ENCODE measurements at regions not wholly inside any gene's neighbourhood (a gene's known extent, or its start where the extent isn't known, plus 50 kb on each side); places are given as distances from the start of the nearest gene placed in this dataset.

- H3K9ac ChIP-seq (ENCODE audit: insufficient read depth, low read length) = no peak overlapping the region
- no peaks in the 10 kb centered on the region for H3K79me2 ChIP-seq (ENCODE audit: control insufficient read depth, insufficient read depth, low read length)
- H3K4me2 ChIP-seq (ENCODE audit: extremely low read depth, insufficient read depth, low read length) = no peak overlapping the region
- H3K27me3 ChIP-seq (ENCODE audit: control insufficient read depth, insufficient read depth, low read length) = no peaks in the 10 kb centered on the region
- no peak overlapping the region for H2AFZ ChIP-seq (ENCODE audit: low read length)
- H3K4me1 ChIP-seq (ENCODE audit: control insufficient read depth, extremely low read depth, insufficient read depth, low read length) = no peaks in the 10 kb centered on the region
- no peaks in the 10 kb centered on the region for H4K20me1 ChIP-seq (ENCODE audit: control insufficient read depth, extremely low read depth, insufficient read depth, low read length)
- no peak overlapping the region for H3K27ac ChIP-seq (ENCODE audit: insufficient read depth, low read length)
- TF ChIP-seq, protein P1, sequence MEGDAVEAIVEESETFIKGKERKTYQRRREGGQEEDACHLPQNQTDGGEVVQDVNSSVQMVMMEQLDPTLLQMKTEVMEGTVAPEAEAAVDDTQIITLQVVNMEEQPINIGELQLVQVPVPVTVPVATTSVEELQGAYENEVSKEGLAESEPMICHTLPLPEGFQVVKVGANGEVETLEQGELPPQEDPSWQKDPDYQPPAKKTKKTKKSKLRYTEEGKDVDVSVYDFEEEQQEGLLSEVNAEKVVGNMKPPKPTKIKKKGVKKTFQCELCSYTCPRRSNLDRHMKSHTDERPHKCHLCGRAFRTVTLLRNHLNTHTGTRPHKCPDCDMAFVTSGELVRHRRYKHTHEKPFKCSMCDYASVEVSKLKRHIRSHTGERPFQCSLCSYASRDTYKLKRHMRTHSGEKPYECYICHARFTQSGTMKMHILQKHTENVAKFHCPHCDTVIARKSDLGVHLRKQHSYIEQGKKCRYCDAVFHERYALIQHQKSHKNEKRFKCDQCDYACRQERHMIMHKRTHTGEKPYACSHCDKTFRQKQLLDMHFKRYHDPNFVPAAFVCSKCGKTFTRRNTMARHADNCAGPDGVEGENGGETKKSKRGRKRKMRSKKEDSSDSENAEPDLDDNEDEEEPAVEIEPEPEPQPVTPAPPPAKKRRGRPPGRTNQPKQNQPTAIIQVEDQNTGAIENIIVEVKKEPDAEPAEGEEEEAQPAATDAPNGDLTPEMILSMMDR (conservative IDR thresholded peaks at IDR 0.05 in 1 of 2, IDR thresholded peaks at IDR 0.05 in 1 of 2; ENCODE audit: low read depth in 1 of 2, low read length in 2 of 2) = no peak
- no peak for TF ChIP-seq EZH2 (IDR thresholded peaks at IDR 0.05; ENCODE audit: low read length, missing control alignments)
- no peak overlapping the region for H3K4me3 ChIP-seq (replicated peaks in 1 of 4; ENCODE audit: control extremely low read depth in 1 of 4, insufficient read depth in 1 of 4, low read depth in 3 of 4, low read length in 4 of 4)
- no peak for DNase-seq (ENCODE audit: low read depth in 2 of 2)
- H3K36me3 ChIP-seq (ENCODE audit: control insufficient read depth, insufficient read depth, low read length) = no peaks in the 10 kb centered on the region
- H3K9me3 ChIP-seq (ENCODE audit: control insufficient read depth, insufficient read depth, low read depth, low read length) = no peaks in the 10 kb centered on the region
Measured at GRCh38 chr7:25658375-25658774, 430.1 kb upstream of the NPVF start.

DNA sequence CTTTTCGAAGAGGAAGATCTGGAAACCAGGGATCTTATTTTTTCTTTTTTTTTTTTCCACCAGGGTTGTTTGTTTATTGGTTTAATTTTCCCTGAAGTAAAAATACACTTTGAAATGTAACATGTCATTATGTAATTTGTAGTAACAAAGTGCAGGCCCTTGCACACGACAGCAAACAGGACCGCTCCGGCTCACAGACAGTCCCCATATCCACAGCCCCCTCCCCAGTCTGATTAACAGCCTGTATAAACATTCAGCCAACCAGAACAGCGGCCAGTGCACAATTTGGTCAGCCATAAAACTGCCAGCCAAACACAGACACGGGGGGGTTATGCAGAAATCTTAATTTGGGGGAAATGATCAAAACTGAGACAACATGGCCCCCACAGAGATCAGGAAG lies 431.6 kb upstream of the NPVF start:
- no peaks in the 10 kb centered on the region for H3K27me3 ChIP-seq (ENCODE audit: control insufficient read depth, insufficient read depth, low read length)
- H2AFZ ChIP-seq (ENCODE audit: low read length) = no peak overlapping the region
- no peaks in the 10 kb centered on the region for H4K20me1 ChIP-seq (ENCODE audit: control insufficient read depth, extremely low read depth, insufficient read depth, low read length)
- no peaks in the 10 kb centered on the region for H3K36me3 ChIP-seq (ENCODE audit: control insufficient read depth, insufficient read depth, low read length)
- H3K27ac ChIP-seq (ENCODE audit: insufficient read depth, low read length) = no peak overlapping the region
- DNase-seq (ENCODE audit: low read depth in 2 of 2) = no peak
- H3K4me1 ChIP-seq (ENCODE audit: control insufficient read depth, extremely low read depth, insufficient read depth, low read length) = no peaks in the 10 kb centered on the region
- H3K9me3 ChIP-seq (ENCODE audit: control insufficient read depth, insufficient read depth, low read depth, low read length) = no peaks in the 10 kb centered on the region
- H3K79me2 ChIP-seq (ENCODE audit: control insufficient read depth, insufficient read depth, low read length) = no peaks in the 10 kb centered on the region
- no peak overlapping the region for H3K4me2 ChIP-seq (ENCODE audit: extremely low read depth, insufficient read depth, low read length)
- H3K4me3 ChIP-seq (replicated peaks in 1 of 4; ENCODE audit: control extremely low read depth in 1 of 4, insufficient read depth in 1 of 4, low read depth in 3 of 4, low read length in 4 of 4) = no peak overlapping the region
- TF ChIP-seq, protein P1 (conservative IDR thresholded peaks at IDR 0.05 in 1 of 2, IDR thresholded peaks at IDR 0.05 in 1 of 2; ENCODE audit: low read depth in 1 of 2, low read length in 2 of 2) = no peak
- TF ChIP-seq EZH2 (IDR thresholded peaks at IDR 0.05; ENCODE audit: low read length, missing control alignments) = no peak
- no peak overlapping the region for H3K9ac ChIP-seq (ENCODE audit: insufficient read depth, low read length)

DNA sequence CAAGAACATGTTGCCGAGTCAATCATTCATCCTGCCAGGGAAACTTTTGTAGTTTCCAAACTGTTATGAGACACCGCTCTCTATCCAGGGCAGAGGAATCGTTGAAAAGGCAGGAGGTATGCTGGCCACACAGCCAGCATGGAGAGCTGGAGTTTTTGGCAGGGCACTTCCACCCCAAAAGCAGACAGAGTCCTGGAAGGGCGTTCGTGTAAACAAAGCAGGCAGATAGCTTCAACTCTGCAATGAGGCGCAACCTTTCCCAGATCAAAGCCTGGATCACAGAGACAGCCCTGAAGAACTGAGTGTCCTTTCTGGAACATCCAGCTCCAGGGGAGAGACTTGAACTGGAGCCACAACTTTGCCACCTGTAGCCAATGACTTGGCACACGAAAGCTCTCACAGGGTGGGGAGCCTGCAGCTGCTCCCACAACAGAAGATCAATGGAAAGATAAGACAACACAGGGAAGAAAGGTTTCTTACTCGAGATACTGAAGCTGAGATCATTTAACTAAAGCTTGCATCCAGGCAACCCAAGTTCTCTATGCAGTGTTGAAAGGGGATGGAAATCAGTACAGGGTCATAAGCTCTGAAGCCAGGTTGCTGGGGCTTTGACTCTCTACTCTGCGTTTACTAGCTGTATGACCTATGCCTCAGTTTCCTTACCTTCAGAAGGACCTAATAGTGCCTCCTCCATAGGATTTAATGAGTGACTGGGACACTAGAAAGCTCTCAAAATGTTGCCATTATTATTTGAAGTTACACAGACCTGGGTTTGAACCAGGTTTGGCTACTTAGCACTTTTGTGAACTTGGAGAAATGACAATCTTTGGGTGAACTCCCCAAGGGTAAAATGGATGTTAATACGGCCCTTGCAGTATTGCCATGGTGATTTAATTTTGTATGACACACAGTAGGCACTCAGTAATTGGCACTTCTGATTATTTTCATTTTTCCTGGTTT lies 434.8 kb upstream of the NPVF start:
- no peak for DNase-seq (ENCODE audit: low read depth in 2 of 2)
- H3K27me3 ChIP-seq (ENCODE audit: control insufficient read depth, insufficient read depth, low read length) = no peaks in the 10 kb centered on the region
- H3K4me2 ChIP-seq (ENCODE audit: extremely low read depth, insufficient read depth, low read length) = no peak overlapping the region
- H3K79me2 ChIP-seq (ENCODE audit: control insufficient read depth, insufficient read depth, low read length) = no peaks in the 10 kb centered on the region
- H3K9ac ChIP-seq (ENCODE audit: insufficient read depth, low read length) = no peak overlapping the region
- TF ChIP-seq, protein P1 (conservative IDR thresholded peaks at IDR 0.05 in 1 of 2, IDR thresholded peaks at IDR 0.05 in 1 of 2; ENCODE audit: low read depth in 1 of 2, low read length in 2 of 2) = no peak
- TF ChIP-seq EZH2 (IDR thresholded peaks at IDR 0.05; ENCODE audit: low read length, missing control alignments) = no peak
- no peaks in the 10 kb centered on the region for H3K4me1 ChIP-seq (ENCODE audit: control insufficient read depth, extremely low read depth, insufficient read depth, low read length)
- H2AFZ ChIP-seq (ENCODE audit: low read length) = no peak overlapping the region
- no peaks in the 10 kb centered on the region for H4K20me1 ChIP-seq (ENCODE audit: control insufficient read depth, extremely low read depth, insufficient read depth, low read length)
- H3K9me3 ChIP-seq (ENCODE audit: control insufficient read depth, insufficient read depth, low read depth, low read length) = no peaks in the 10 kb centered on the region
- no peaks in the 10 kb centered on the region for H3K36me3 ChIP-seq (ENCODE audit: control insufficient read depth, insufficient read depth, low read length)
- H3K4me3 ChIP-seq (replicated peaks in 1 of 4; ENCODE audit: control extremely low read depth in 1 of 4, insufficient read depth in 1 of 4, low read depth in 3 of 4, low read length in 4 of 4) = no peak overlapping the region
- H3K27ac ChIP-seq (ENCODE audit: insufficient read depth, low read length) = no peak overlapping the region
